ENCODE measurements at regions not wholly inside any gene's neighbourhood (a gene's known extent, or its start where the extent isn't known, plus 50 kb on each side); places are given as distances from the start of the nearest gene placed in this dataset.

- no peak overlapping the region for H3K27ac ChIP-seq (ENCODE audit: insufficient read length, low read depth, low read length)
- no peak for DNase-seq
- Mint-ChIP-seq H3K36me3 (ENCODE audit: insufficient read depth in 1 of 3, low read depth in 3 of 3) (peaks cover 0 to 7% (median 1%) of the 10 kb centered on the region in 3 experiments; a peak in 4 of 7 replicates), H3K4me3 (no peak overlapping the region), H3K27me3 (ENCODE audit: low read depth) (peaks cover 8% of the 10 kb centered on the region), H3K9me3 (peaks cover 51 to 69% of the 10 kb centered on the region in 2 experiments), H3K4me1 (peaks cover 0 to 3% of the 10 kb centered on the region in 2 experiments; a peak in 2 of 4 replicates), H3K27ac (peak overlapping the region in 1 of 3 experiments; percentile 54; a peak in 1 of 7 replicates)
- no peak for TF ChIP-seq CTCF (conservative IDR thresholded peaks at IDR 0.05)
- no peak overlapping the region for H4K5ac ChIP-seq (ENCODE audit: insufficient read length, low read depth, low read length)
- H3K79me2 ChIP-seq (ENCODE audit: insufficient read depth, low read length), result no peaks in the 10 kb centered on the region
- H3K9ac ChIP-seq (ENCODE audit: extremely low read depth, insufficient read length, low read length), result no peak overlapping the region
- no peaks in the 10 kb centered on the region for H3K23me2 ChIP-seq (ENCODE audit: insufficient read length, low read depth, low read length, poor library complexity, severe bottlenecking)
- no peak overlapping the region for H4K91ac ChIP-seq (ENCODE audit: insufficient read length, low read depth, low read length)
- H2BK5ac ChIP-seq (ENCODE audit: insufficient read length, low read length), result no peak overlapping the region
- no peak overlapping the region for H3K56ac ChIP-seq (ENCODE audit: insufficient read length, low read depth, low read length)
- no peaks in the 10 kb centered on the region for H3K79me1 ChIP-seq (ENCODE audit: insufficient read depth, low read depth, low read length, poor library complexity, severe bottlenecking)
- no peak overlapping the region for H2BK12ac ChIP-seq (ENCODE audit: insufficient read length, low read depth, low read length)
- H4K8ac ChIP-seq (replicated peaks; ENCODE audit: insufficient read length, low read depth, low read length), result no peak overlapping the region
- H2BK15ac ChIP-seq (ENCODE audit: low read depth, low read length), result no peak overlapping the region
- no peak overlapping the region for H3K14ac ChIP-seq (ENCODE audit: insufficient read depth, low read length)
- H3K18ac ChIP-seq (ENCODE audit: insufficient read length, low read depth, low read length), result no peak overlapping the region
- no peaks in the 10 kb centered on the region for H4K20me1 ChIP-seq (ENCODE audit: control insufficient read depth, insufficient read depth, insufficient read length)
- H2BK120ac ChIP-seq (ENCODE audit: low read depth, low read length, poor library complexity, severe bottlenecking), result no peak overlapping the region
- H3K4me1 ChIP-seq (ENCODE audit: insufficient read depth, low read length), result no peaks in the 10 kb centered on the region
- no CpG with 5 or more reads among the region's 5 CpGs for WGBS (ENCODE audit: extremely low coverage, insufficient read length, low lambda C conversion rate)
- peaks cover 48% of the 10 kb centered on the region for H3K9me3 ChIP-seq (ENCODE audit: control insufficient read depth, low read depth, low read length)
- H2AFZ ChIP-seq (ENCODE audit: low read length), result no peak overlapping the region
- no peaks in the 10 kb centered on the region for H3K27me3 ChIP-seq (ENCODE audit: insufficient read depth, low read length)
- H3T11ph ChIP-seq (ENCODE audit: low read length), result no peak overlapping the region
- no peak overlapping the region for H3K23ac ChIP-seq (ENCODE audit: insufficient read length, low read depth, low read length)
- no peak overlapping the region for H3K4me2 ChIP-seq (ENCODE audit: insufficient read depth, insufficient read length, low read length)
- no peak overlapping the region for H3K4ac ChIP-seq (ENCODE audit: low read depth, low read length)
- H2AK5ac ChIP-seq (ENCODE audit: insufficient read length, low read length), result no peak overlapping the region
- no peak overlapping the region for H2BK20ac ChIP-seq (ENCODE audit: low read depth, low read length, poor library complexity, severe bottlenecking)
These were observed 146.4 kb upstream of the EOLA2 start for GRCh38 chrX:150084496-150085229.
